ENCODE measurements at regions not wholly inside any gene's neighbourhood (a gene's known extent, or its start where the extent isn't known, plus 50 kb on each side); places are given as distances from the start of the nearest gene placed in this dataset.

DNA sequence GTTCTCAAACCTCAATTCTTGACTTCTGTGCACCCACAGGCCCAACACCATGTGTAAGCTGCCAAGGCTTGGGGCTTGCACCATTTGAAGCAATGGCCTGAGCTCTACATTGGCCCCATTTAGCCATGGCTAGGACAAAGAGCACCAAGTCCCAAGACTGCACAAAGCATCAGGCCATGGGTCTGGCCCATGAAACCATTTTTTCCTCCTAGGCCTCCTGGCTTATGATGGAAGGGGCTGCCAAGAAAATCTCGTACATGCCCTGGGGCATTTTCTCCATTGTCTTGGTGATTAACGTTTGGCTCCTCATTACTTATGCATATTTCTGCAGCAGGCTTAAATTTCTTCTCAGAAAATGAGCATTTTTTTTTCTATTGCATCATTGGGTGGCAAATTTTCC lies 1128.7 kb upstream of the ADGRB3 start (continued):
- TF ChIP-seq, protein P1, sequence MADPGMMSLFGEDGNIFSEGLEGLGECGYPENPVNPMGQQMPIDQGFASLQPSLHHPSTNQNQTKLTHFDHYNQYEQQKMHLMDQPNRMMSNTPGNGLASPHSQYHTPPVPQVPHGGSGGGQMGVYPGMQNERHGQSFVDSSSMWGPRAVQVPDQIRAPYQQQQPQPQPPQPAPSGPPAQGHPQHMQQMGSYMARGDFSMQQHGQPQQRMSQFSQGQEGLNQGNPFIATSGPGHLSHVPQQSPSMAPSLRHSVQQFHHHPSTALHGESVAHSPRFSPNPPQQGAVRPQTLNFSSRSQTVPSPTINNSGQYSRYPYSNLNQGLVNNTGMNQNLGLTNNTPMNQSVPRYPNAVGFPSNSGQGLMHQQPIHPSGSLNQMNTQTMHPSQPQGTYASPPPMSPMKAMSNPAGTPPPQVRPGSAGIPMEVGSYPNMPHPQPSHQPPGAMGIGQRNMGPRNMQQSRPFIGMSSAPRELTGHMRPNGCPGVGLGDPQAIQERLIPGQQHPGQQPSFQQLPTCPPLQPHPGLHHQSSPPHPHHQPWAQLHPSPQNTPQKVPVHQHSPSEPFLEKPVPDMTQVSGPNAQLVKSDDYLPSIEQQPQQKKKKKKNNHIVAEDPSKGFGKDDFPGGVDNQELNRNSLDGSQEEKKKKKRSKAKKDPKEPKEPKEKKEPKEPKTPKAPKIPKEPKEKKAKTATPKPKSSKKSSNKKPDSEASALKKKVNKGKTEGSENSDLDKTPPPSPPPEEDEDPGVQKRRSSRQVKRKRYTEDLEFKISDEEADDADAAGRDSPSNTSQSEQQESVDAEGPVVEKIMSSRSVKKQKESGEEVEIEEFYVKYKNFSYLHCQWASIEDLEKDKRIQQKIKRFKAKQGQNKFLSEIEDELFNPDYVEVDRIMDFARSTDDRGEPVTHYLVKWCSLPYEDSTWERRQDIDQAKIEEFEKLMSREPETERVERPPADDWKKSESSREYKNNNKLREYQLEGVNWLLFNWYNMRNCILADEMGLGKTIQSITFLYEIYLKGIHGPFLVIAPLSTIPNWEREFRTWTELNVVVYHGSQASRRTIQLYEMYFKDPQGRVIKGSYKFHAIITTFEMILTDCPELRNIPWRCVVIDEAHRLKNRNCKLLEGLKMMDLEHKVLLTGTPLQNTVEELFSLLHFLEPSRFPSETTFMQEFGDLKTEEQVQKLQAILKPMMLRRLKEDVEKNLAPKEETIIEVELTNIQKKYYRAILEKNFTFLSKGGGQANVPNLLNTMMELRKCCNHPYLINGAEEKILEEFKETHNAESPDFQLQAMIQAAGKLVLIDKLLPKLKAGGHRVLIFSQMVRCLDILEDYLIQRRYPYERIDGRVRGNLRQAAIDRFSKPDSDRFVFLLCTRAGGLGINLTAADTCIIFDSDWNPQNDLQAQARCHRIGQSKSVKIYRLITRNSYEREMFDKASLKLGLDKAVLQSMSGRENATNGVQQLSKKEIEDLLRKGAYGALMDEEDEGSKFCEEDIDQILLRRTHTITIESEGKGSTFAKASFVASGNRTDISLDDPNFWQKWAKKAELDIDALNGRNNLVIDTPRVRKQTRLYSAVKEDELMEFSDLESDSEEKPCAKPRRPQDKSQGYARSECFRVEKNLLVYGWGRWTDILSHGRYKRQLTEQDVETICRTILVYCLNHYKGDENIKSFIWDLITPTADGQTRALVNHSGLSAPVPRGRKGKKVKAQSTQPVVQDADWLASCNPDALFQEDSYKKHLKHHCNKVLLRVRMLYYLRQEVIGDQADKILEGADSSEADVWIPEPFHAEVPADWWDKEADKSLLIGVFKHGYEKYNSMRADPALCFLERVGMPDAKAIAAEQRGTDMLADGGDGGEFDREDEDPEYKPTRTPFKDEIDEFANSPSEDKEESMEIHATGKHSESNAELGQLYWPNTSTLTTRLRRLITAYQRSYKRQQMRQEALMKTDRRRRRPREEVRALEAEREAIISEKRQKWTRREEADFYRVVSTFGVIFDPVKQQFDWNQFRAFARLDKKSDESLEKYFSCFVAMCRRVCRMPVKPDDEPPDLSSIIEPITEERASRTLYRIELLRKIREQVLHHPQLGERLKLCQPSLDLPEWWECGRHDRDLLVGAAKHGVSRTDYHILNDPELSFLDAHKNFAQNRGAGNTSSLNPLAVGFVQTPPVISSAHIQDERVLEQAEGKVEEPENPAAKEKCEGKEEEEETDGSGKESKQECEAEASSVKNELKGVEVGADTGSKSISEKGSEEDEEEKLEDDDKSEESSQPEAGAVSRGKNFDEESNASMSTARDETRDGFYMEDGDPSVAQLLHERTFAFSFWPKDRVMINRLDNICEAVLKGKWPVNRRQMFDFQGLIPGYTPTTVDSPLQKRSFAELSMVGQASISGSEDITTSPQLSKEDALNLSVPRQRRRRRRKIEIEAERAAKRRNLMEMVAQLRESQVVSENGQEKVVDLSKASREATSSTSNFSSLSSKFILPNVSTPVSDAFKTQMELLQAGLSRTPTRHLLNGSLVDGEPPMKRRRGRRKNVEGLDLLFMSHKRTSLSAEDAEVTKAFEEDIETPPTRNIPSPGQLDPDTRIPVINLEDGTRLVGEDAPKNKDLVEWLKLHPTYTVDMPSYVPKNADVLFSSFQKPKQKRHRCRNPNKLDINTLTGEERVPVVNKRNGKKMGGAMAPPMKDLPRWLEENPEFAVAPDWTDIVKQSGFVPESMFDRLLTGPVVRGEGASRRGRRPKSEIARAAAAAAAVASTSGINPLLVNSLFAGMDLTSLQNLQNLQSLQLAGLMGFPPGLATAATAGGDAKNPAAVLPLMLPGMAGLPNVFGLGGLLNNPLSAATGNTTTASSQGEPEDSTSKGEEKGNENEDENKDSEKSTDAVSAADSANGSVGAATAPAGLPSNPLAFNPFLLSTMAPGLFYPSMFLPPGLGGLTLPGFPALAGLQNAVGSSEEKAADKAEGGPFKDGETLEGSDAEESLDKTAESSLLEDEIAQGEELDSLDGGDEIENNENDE (IDR thresholded peaks at IDR 0.05; ENCODE audit: insufficient replicate concordance, low read length), result no peak
- TF ChIP-seq TBP (IDR thresholded peaks at IDR 0.05; ENCODE audit: low read depth, low read length), result no peak
- no peak for TF ChIP-seq CREB1 (IDR thresholded peaks at IDR 0.05)
- TF ChIP-seq BACH1 (IDR thresholded peaks at IDR 0.05; ENCODE audit: low read length), result no peak
- no peak for TF ChIP-seq EGR1 (IDR thresholded peaks at IDR 0.05; ENCODE audit: borderline replicate concordance, low read depth, low read length)
- no peak for TF ChIP-seq POLR2A (IDR thresholded peaks at IDR 0.05; ENCODE audit: control extremely low read depth in 1 of 2, low read depth in 2 of 2, low read length in 2 of 2)
- TF ChIP-seq BRCA1 (IDR thresholded peaks at IDR 0.05; ENCODE audit: low read depth, low read length), result no peak
- TF ChIP-seq HDAC2 (IDR thresholded peaks at IDR 0.05; ENCODE audit: borderline replicate concordance in 1 of 2, low read depth in 2 of 2, low read length in 2 of 2), result no peak
- no peak for TF ChIP-seq POU5F1 (IDR thresholded peaks at IDR 0.05; ENCODE audit: low read depth, low read length)
- no peak for TF ChIP-seq CHD1 (IDR thresholded peaks at IDR 0.05; ENCODE audit: low read depth, low read length)

All from H1 (cell line).